Small intestine (tissue), 7 donors: ENCODE measurements at regions not wholly inside any gene's neighbourhood (a gene's known extent, or its start where the extent isn't known, plus 50 kb on each side); places are given as distances from the start of the nearest gene placed in this dataset.

ENCODE experiments used
- DNase-seq, 2 donors: peaks; one replicate each; pipeline versions ENCODE4 v3.0.0 to v3.0.0-alpha.2; 2013
- FAIRE-seq: peaks from 2 replicates; lab custom pipeline; 2012; peaks lifted over from hg19 to GRCh38; lab: Jason Lieb, UNC
- H3K27ac ChIP-seq, 3 donors: one replicate each; pipeline ENCODE4 v1.5.1; 2013; ENCODE audit warnings: low read length in 2 of 3, mild to moderate bottlenecking in 2 of 3, control low read depth in 1 of 3, inconsistent platforms in 1 of 3, low read depth in 1 of 3, moderate library complexity in 1 of 3
- H3K27me3 ChIP-seq, 3 donors: one replicate each; pipeline ENCODE4 v1.6.1; 2013; ENCODE audit warnings: low read length in 3 of 3, inconsistent platforms in 1 of 3; ENCODE audit not compliant: control insufficient read depth in 3 of 3, insufficient read depth in 3 of 3
- H3K36me3 ChIP-seq, 3 donors: one replicate each; pipeline ENCODE4 v1.6.1; 2013; ENCODE audit warnings: low read length in 3 of 3, inconsistent platforms in 1 of 3, low read depth in 1 of 3, mild to moderate bottlenecking in 1 of 3, moderate library complexity in 1 of 3; ENCODE audit not compliant: control insufficient read depth in 3 of 3, insufficient read depth in 2 of 3
- H3K4me1 ChIP-seq, 3 donors: one replicate each; pipeline ENCODE4 v1.6.1; 2013; ENCODE audit warnings: low read length in 2 of 3, inconsistent platforms in 1 of 3, low read depth in 1 of 3, mild to moderate bottlenecking in 1 of 3, moderate library complexity in 1 of 3; ENCODE audit not compliant: control insufficient read depth in 3 of 3, insufficient read depth in 2 of 3
- H3K4me3 ChIP-seq, 3 donors: one replicate each; pipeline ENCODE4 v1.5.1; 2013; ENCODE audit warnings: low read length in 3 of 3, control low read depth in 1 of 3, inconsistent platforms in 1 of 3, low read depth in 1 of 3, mild to moderate bottlenecking in 1 of 3, moderate library complexity in 1 of 3
- H3K9me3 ChIP-seq, 2 donors: one replicate each; pipeline ENCODE4 v1.6.1; 2013; ENCODE audit warnings: low read depth in 1 of 2, low read length in 1 of 2; ENCODE audit not compliant: control insufficient read depth in 2 of 2, insufficient read depth in 1 of 2
- WGBS, 3 donors: extraction: QIAGEN DNeasy Blood & Tissue Kit; methylation state at CpG; one replicate each; pipeline ENCODE4 v1.1.7; 2013; 5-methylcytosine and 5-hydroxymethylcytosine counted together
- donor health status: healthy with polysubstance abuse.
- donor health status: control.
- donor health status: control.
- donor health status: Bipolar disorder and iron deficiency.
- donor health status: healthy.

DNA sequence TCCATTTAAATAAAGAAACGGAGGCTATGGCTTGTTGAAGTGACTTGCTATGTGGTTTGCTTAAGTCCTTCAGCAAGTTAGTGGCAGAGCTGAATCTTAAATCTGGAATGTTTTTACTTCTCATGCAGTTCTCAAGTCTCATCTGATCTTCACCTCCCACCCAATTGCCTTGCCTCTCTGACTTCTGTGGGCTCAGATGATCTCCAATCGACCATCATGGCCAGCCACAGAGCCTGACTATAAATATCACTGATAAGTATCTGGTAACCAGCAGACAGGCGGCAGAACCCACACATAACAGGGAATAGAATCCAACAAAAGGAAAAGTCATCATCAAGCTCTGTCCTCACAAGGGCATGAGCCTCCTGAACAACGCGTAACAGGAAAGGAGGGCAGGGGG, 149.9 kb downstream of the FAM114A2 start:
- H3K9me3 ChIP-seq: no peaks in the 10 kb centered on the region
- no peak overlapping the region for H3K4me3 ChIP-seq
- no peak for FAIRE-seq
- H3K27me3 ChIP-seq: no peaks in the 10 kb centered on the region
- DNase-seq: no peak
- no peak overlapping the region for H3K27ac ChIP-seq
- H3K36me3 ChIP-seq: no peaks in the 10 kb centered on the region
- WGBS, 3 donors: 58 to 65% (median 64%) methylated on average over 5 of the region's 5 CpGs
- H3K4me1 ChIP-seq: no peaks in the 10 kb centered on the region

DNA sequence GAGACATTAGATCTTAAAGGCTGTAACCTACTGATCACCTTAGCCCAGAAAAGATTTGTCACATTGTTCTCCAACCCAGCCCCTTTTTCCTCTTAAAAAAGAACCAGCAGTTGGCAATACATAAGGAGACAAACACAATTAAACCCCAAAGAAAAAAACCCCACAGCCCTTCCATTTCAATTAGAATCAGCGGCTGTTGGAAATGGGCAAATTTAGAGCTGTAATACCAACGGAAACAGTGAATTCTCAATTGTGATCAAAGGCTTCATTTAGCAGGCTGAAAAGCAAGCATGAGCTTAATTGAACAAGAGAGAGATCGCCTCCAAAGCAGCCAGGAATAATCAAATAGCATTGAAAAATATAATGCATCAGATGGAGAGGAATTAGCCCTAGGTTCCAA, 153.6 kb downstream of the FAM114A2 start:
- 77 to 83% (median 80%) methylated on average over 3 of the region's 3 CpGs for WGBS, 3 donors
- no peaks in the 10 kb centered on the region for H3K4me1 ChIP-seq
- no peak for FAIRE-seq

GRCh38 chr5:153884612-153884957, 154.1 kb downstream of the FAM114A2 start:
- Histone ChIP-seq H3K27me3 (no peaks in the 10 kb centered on the region), H3K4me1 (no peaks in the 10 kb centered on the region), H3K4me3 (no peak overlapping the region), H3K27ac (no peak overlapping the region), H3K9me3 (no peaks in the 10 kb centered on the region), H3K36me3 (no peaks in the 10 kb centered on the region)
- FAIRE-seq (no peak), DNase-seq (no peak)
- 75 to 87% (median 80%) methylated on average over 4 of the region's 4 CpGs for WGBS, 3 donors

More for the DNA sequence above, 153.6 kb downstream of the FAM114A2 start:
- no peak overlapping the region for H3K4me3 ChIP-seq
- H3K27me3 ChIP-seq: no peaks in the 10 kb centered on the region
- H3K9me3 ChIP-seq: no peaks in the 10 kb centered on the region
- H3K36me3 ChIP-seq: no peaks in the 10 kb centered on the region
- no peak for DNase-seq
- H3K27ac ChIP-seq: no peak overlapping the region

DNA sequence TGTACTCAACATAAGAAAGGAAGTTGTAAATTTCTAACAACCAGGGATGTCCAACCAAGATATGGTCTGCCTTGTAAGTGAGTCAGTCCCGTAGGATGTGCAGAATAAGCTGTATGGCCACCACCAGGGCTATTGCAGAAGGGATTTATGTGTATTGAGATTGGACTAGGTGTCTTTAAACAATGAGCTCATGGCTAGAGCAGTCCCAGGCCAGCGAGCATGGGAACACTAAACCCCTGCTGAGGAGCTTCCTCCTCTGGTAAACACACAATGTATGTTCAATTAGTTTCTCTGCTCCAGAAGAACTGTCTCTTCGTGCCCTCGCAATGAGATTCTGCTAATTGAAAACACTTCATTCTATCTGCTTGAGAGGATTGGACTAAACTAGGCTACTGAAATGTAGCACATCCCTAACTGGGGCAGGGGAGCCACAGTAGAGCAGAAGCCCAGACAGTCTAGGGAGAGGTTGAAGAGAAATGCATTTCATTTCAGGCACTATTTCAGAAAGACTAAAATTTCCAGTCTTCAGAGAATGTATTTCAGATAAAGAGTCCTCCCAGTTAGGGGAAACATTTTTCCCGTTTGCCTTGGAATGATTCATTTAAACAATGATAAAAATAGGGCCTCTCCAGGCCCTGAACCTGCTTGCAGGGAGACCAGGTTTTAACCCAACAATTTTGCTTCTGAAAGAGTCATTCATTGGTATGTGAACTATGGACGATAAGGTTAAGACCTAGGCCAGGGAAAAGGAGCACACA, 154.7 kb downstream of the FAM114A2 start:
- DNase-seq (no peak), FAIRE-seq (no peak)
- H3K27me3 ChIP-seq: no peaks in the 10 kb centered on the region
- no peaks in the 10 kb centered on the region for H3K9me3 ChIP-seq
- 47 to 59% (median 56%) methylated on average over 6 of the region's 6 CpGs for WGBS, 3 donors
- H3K27ac ChIP-seq: no peak overlapping the region
- H3K4me3 ChIP-seq: no peak overlapping the region
- no peaks in the 10 kb centered on the region for H3K36me3 ChIP-seq
- no peaks in the 10 kb centered on the region for H3K4me1 ChIP-seq

DNA sequence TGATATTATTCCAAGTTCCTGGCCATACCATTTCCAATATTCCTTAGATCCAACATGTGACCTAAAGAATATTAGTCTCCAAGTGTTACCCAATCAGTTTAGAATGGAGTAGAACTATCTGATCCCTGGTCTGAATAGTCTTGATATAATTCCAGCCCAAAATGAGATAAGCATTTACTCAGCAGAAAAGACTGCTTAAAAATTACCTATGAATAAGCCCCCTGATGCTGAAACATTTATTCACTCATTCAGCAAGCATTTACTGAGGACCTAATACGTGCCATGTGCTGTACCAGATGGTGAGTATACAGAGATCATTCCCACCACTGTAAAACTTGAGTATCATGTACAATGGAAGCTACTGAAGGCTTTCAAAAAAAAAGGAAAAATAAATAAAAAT, 157.0 kb downstream of the FAM114A2 start:
- H3K36me3 ChIP-seq: no peaks in the 10 kb centered on the region
- no peak for FAIRE-seq
- no peaks in the 10 kb centered on the region for H3K4me1 ChIP-seq
- no peaks in the 10 kb centered on the region for H3K9me3 ChIP-seq
- no peak for DNase-seq
- H3K27me3 ChIP-seq: no peaks in the 10 kb centered on the region
- no peak overlapping the region for H3K27ac ChIP-seq
- H3K4me3 ChIP-seq: no peak overlapping the region
- 8 to 52% (median 42%) methylated on average over 1 of the region's 1 CpG for WGBS, 3 donors

DNA sequence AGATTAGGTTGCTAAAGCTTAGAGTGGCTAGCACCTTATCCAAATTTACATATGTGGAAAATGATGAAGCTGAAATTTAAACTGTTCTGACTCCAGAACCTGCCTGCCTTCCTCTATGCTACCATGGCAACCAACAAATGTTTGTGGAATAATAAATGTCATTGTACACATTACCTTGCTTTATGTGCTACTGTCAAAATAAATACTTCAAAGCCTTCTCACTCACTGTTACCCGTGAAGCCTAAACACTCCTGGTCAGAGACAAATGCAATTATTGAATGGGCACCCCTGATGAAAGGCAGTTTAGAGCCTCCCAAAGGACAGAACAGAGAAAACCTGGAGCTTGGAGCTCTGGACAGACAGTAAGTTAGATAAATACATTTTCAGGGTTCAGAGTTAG, 158.6 kb downstream of the FAM114A2 start:
- 5 to 32% (median 19%) methylated on average over 1 of the region's 1 CpG for WGBS, 3 donors
- Histone ChIP-seq H3K36me3 (no peaks in the 10 kb centered on the region), H3K27ac (no peak overlapping the region), H3K4me1 (no peaks in the 10 kb centered on the region), H3K9me3 (no peaks in the 10 kb centered on the region), H3K27me3 (no peaks in the 10 kb centered on the region), H3K4me3 (no peak overlapping the region)
- no peak for DNase-seq
- FAIRE-seq: no peak

DNA sequence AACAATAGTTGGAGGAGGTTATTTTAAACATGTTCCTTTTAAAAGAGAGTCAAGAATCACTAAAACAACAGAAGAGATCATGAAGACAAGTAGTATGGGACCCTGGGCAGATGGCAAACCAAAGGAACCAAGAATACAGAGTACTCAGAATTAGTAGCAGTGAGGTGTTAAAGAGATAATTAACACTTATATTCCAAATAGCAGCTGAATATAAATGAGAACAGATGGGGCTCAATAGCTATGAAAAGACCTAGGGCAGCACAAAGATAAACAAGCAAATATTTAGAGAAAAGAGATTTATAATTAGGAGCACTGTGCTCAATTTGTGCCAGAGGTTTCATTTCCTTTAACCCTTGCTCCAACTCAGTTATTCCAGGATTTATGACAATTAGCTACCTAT, 159.1 kb downstream of the FAM114A2 start:
- Histone ChIP-seq H3K36me3 (no peaks in the 10 kb centered on the region), H3K9me3 (no peaks in the 10 kb centered on the region), H3K4me1 (no peaks in the 10 kb centered on the region), H3K27me3 (no peaks in the 10 kb centered on the region), H3K4me3 (no peak overlapping the region), H3K27ac (no peak overlapping the region)
- FAIRE-seq (no peak), DNase-seq (no peak)

DNA sequence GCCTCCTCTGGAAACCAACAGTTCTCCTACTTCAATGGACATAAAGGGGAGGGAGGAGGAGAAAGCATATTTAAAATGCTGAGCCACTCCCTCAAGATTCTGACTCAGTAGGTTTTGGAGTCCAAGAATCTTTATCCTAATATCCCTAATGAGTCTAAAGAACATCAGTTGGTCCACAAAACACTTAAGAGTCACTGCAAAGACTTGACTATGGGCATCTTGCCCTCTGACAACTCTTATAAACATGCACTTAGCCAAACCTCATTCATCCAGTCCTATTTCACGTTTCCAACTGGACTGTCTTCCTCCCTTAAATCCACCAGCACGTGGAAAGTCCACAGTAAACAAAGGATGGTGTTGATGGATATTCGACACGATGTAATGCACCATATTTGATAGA, 172.5 kb downstream of the FAM114A2 start:
- DNase-seq: no peak
- no peaks in the 10 kb centered on the region for H3K9me3 ChIP-seq
- no peaks in the 10 kb centered on the region for H3K36me3 ChIP-seq
- H3K27ac ChIP-seq: no peak overlapping the region
- no peaks in the 10 kb centered on the region for H3K4me1 ChIP-seq
- H3K27me3 ChIP-seq: no peaks in the 10 kb centered on the region
- no peak for FAIRE-seq
- no peak overlapping the region for H3K4me3 ChIP-seq
- 55 to 69% (median 67%) methylated on average over 4 of the region's 4 CpGs for WGBS, 3 donors

DNA sequence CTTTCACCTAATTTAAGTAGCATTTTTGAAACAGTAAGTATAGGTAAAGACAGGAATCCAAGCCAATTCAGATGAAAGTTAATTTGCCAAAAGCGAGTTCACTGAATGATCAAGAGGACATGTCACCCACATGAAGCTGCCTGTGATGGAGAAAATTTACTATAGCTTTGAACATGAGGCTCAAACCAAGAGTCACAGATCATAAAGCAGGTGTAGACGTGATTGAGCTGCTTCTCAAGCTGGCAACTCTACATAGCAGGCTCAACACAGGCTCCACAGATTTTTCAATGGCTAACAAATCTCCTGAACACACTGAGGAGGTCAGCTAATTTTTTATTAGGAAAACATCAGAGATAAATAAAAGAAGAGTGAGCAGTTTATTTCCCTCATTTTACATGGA, 173.7 kb downstream of the FAM114A2 start:
- Histone ChIP-seq H3K9me3 (no peaks in the 10 kb centered on the region), H3K27ac (no peak overlapping the region), H3K4me3 (no peak overlapping the region), H3K36me3 (no peaks in the 10 kb centered on the region), H3K4me1 (no peaks in the 10 kb centered on the region), H3K27me3 (no peaks in the 10 kb centered on the region)
- DNase-seq (no peak), FAIRE-seq (no peak)
- 55 to 72% (median 56%) methylated on average over 2 of the region's 2 CpGs for whole genome bisulfite sequencing, 3 donors
